H1 (cell line): ENCODE measurements at regions not wholly inside any gene's neighbourhood (a gene's known extent, or its start where the extent isn't known, plus 50 kb on each side); places are given as distances from the start of the nearest gene placed in this dataset.

Experiments
- BRCA1 ChIP-seq: IDR thresholded peaks from 2 replicates; pipeline ENCODE4 v1.6.1; 2012; ENCODE audit warnings: low read depth, low read length, improper control_type of control experiment
- E2F6 ChIP-seq: IDR thresholded peaks from 2 replicates; pipeline ENCODE4 v1.6.1; 2012; ENCODE audit warnings: inconsistent platforms
- EGR1 ChIP-seq: IDR thresholded peaks from 2 replicates; pipeline ENCODE4 v1.6.1; 2011; ENCODE audit warnings: low read depth, low read length, borderline replicate concordance
- FOSL1 ChIP-seq: IDR thresholded peaks from 2 replicates; pipeline ENCODE4 v1.6.1; 2011; ENCODE audit warnings: mild to moderate bottlenecking, low read depth, low read length, moderate library complexity; ENCODE audit not compliant: insufficient read depth
- HDAC2 ChIP-seq, 2 experiments: fragments of 300-600 bp in 1 of 2; sonication (generic) in 1 of 2; IDR thresholded peaks; 2 replicates each; pipeline ENCODE4 v1.6.1; 2011 to 2012; ENCODE audit warnings: low read depth in 2 of 2, low read length in 2 of 2, mild to moderate bottlenecking in 2 of 2, moderate library complexity in 2 of 2, borderline replicate concordance in 1 of 2, inconsistent platforms in 1 of 2
- TEAD4 ChIP-seq: IDR thresholded peaks from 2 replicates; pipeline ENCODE4 v1.6.1; 2012; ENCODE audit warnings: low read depth, low read length, inconsistent platforms, mixed read lengths
- USF2 ChIP-seq: IDR thresholded peaks from 2 replicates; pipeline ENCODE4 v1.6.1; 2011; ENCODE audit warnings: low read length, improper control_type of control experiment

GRCh38 chr2:139394801-139395200 is 614.6 kb upstream of the NXPH2 start (continued):
- no peak for TF ChIP-seq USF2
- TF ChIP-seq HDAC2 (IDR thresholded peaks at IDR 0.05; ENCODE audit: borderline replicate concordance in 1 of 2, low read depth in 2 of 2, low read length in 2 of 2): no peak
- TF ChIP-seq FOSL1: no peak
- no peak for TF ChIP-seq EGR1
- TF ChIP-seq E2F6: no peak
- no peak for TF ChIP-seq TEAD4
- no peak for TF ChIP-seq BRCA1
